ENCODE measurements at regions not wholly inside any gene's neighbourhood (a gene's known extent, or its start where the extent isn't known, plus 50 kb on each side); places are given as distances from the start of the nearest gene placed in this dataset.
"Not testable (repeated sequence)": the region's sequence is repeated elsewhere in the genome, so short reads cannot be mapped to it uniquely, and the experiment has no call there.

GRCh38 chr21:18673789-18674188 lies 270.2 kb upstream of the TMPRSS15 start:
- Histone ChIP-seq H3K36me3 (ENCODE audit: insufficient read depth) (no peaks in the 10 kb centered on the region), H3K4me1 (ENCODE audit: insufficient read depth) (no peaks in the 10 kb centered on the region), H3K27ac (ENCODE audit: low read depth) (no peak overlapping the region), H3K4me3 (ENCODE audit: low read depth, low read length) (no peak overlapping the region)
- no peak for DNase-seq (ENCODE audit: extremely low spot score)
- WGBS, result 73% methylated on average over 1 of the region's 1 CpG

- H3K4me1 ChIP-seq (ENCODE audit: insufficient read depth), result no peaks in the 10 kb centered on the region
- no peak for DNase-seq (ENCODE audit: extremely low spot score)
- no peak overlapping the region for H3K4me3 ChIP-seq (ENCODE audit: low read depth, low read length)
- no peak overlapping the region for H3K27ac ChIP-seq (ENCODE audit: low read depth)
- no peaks in the 10 kb centered on the region for H3K36me3 ChIP-seq (ENCODE audit: insufficient read depth)
Observed at GRCh38 chr21:18677632-18678031, 274.0 kb upstream of the TMPRSS15 start.

GRCh38 chr21:18705971-18706370 lies 302.4 kb upstream of the TMPRSS15 start:
- Histone ChIP-seq H3K4me3 (ENCODE audit: low read depth, low read length) (no peak overlapping the region), H3K36me3 (ENCODE audit: insufficient read depth) (no peaks in the 10 kb centered on the region), H3K4me1 (ENCODE audit: insufficient read depth) (no peaks in the 10 kb centered on the region), H3K27ac (ENCODE audit: low read depth) (no peak overlapping the region)
- WGBS, result 25% methylated on average over 3 of the region's 3 CpGs
- no peak for DNase-seq (ENCODE audit: extremely low spot score)

- WGBS, result 84% methylated on average over 1 of the region's 1 CpG
- no peak for DNase-seq (ENCODE audit: extremely low spot score)
- H3K4me1 ChIP-seq (ENCODE audit: insufficient read depth), result no peaks in the 10 kb centered on the region
- no peak overlapping the region for H3K27ac ChIP-seq (ENCODE audit: low read depth)
- H3K4me3 ChIP-seq (ENCODE audit: low read depth, low read length), result no peak overlapping the region
- H3K36me3 ChIP-seq (ENCODE audit: insufficient read depth), result no peaks in the 10 kb centered on the region
Observed at GRCh38 chr21:18711662-18712061, 308.1 kb upstream of the TMPRSS15 start.

- Histone ChIP-seq H3K4me3 (ENCODE audit: low read depth, low read length) (no peak overlapping the region), H3K4me1 (ENCODE audit: insufficient read depth) (no peaks in the 10 kb centered on the region), H3K27ac (ENCODE audit: low read depth) (no peak overlapping the region), H3K36me3 (ENCODE audit: insufficient read depth) (no peaks in the 10 kb centered on the region)
- no peak for DNase-seq (ENCODE audit: extremely low spot score)
- WGBS, result 50% methylated on average over 3 of the region's 3 CpGs
Observed at GRCh38 chr21:18715606-18716005, 312.0 kb upstream of the TMPRSS15 start.

GRCh38 chr21:18716578-18717138 lies 313.1 kb upstream of the TMPRSS15 start:
- 52% methylated on average over 5 of the region's 5 CpGs for WGBS
- H3K4me1 ChIP-seq (ENCODE audit: insufficient read depth), result no peaks in the 10 kb centered on the region
- H3K36me3 ChIP-seq (ENCODE audit: insufficient read depth), result no peaks in the 10 kb centered on the region
- H3K27ac ChIP-seq (ENCODE audit: low read depth), result no peak overlapping the region
- no peak overlapping the region for H3K4me3 ChIP-seq (ENCODE audit: low read depth, low read length)
- DNase-seq (ENCODE audit: extremely low spot score), result no peak

- Histone ChIP-seq H3K4me1 (ENCODE audit: insufficient read depth) (no peaks in the 10 kb centered on the region), H3K27ac (ENCODE audit: low read depth) (no peak overlapping the region), H3K4me3 (ENCODE audit: low read depth, low read length) (no peak overlapping the region), H3K36me3 (ENCODE audit: insufficient read depth) (no peaks in the 10 kb centered on the region)
- no peak for DNase-seq (ENCODE audit: extremely low spot score)
- WGBS, result 88% methylated on average over 1 of the region's 1 CpG
Observed at GRCh38 chr21:18722193-18722592, 318.6 kb upstream of the TMPRSS15 start.

- no peak for DNase-seq (ENCODE audit: extremely low spot score)
- Histone ChIP-seq H3K27ac (ENCODE audit: low read depth) (no peak overlapping the region), H3K4me1 (ENCODE audit: insufficient read depth) (no peaks in the 10 kb centered on the region), H3K4me3 (ENCODE audit: low read depth, low read length) (no peak overlapping the region), H3K36me3 (ENCODE audit: insufficient read depth) (no peaks in the 10 kb centered on the region)
- 78% methylated on average over 2 of the region's 2 CpGs for WGBS
Observed at GRCh38 chr21:18723171-18723570, 319.6 kb upstream of the TMPRSS15 start.

GRCh38 chr21:18725653-18726052 lies 322.1 kb upstream of the TMPRSS15 start:
- no peaks in the 10 kb centered on the region for H3K4me1 ChIP-seq (ENCODE audit: insufficient read depth)
- H3K36me3 ChIP-seq (ENCODE audit: insufficient read depth), result no peaks in the 10 kb centered on the region
- no peak for DNase-seq (ENCODE audit: extremely low spot score)
- 64% methylated on average over 3 of the region's 3 CpGs for WGBS
- no peak overlapping the region for H3K4me3 ChIP-seq (ENCODE audit: low read depth, low read length)
- no peak overlapping the region for H3K27ac ChIP-seq (ENCODE audit: low read depth)

GRCh38 chr21:18741954-18742353 lies 338.4 kb upstream of the TMPRSS15 start:
- WGBS, result 85% methylated on average over 5 of the region's 5 CpGs
- DNase-seq (ENCODE audit: extremely low spot score), result no peak

GRCh38 chr21:18743531-18743930 lies 339.9 kb upstream of the TMPRSS15 start:
- Histone ChIP-seq H3K36me3 (ENCODE audit: insufficient read depth) (no peaks in the 10 kb centered on the region), H3K4me3 (ENCODE audit: low read depth, low read length) (no peak overlapping the region), H3K4me1 (ENCODE audit: insufficient read depth) (no peaks in the 10 kb centered on the region), H3K27ac (ENCODE audit: low read depth) (no peak overlapping the region)
- DNase-seq (ENCODE audit: extremely low spot score), result no peak
- 56% methylated on average over 1 of the region's 1 CpG for WGBS

More at GRCh38 chr21:18741954-18742353, 338.4 kb upstream of the TMPRSS15 start:
- Histone ChIP-seq H3K36me3 (ENCODE audit: insufficient read depth) (no peaks in the 10 kb centered on the region), H3K4me1 (ENCODE audit: insufficient read depth) (no peaks in the 10 kb centered on the region), H3K27ac (ENCODE audit: low read depth) (no peak overlapping the region), H3K4me3 (ENCODE audit: low read depth, low read length) (no peak overlapping the region)

GRCh38 chr21:18744840-18745239 lies 341.3 kb upstream of the TMPRSS15 start:
- Histone ChIP-seq H3K4me3 (ENCODE audit: low read depth, low read length) (no peak overlapping the region), H3K27ac (ENCODE audit: low read depth) (no peak overlapping the region), H3K36me3 (ENCODE audit: insufficient read depth) (no peaks in the 10 kb centered on the region), H3K4me1 (ENCODE audit: insufficient read depth) (no peaks in the 10 kb centered on the region)
- DNase-seq (ENCODE audit: extremely low spot score), result no peak
- 25% methylated on average over 2 of the region's 2 CpGs for WGBS

- H3K4me3 ChIP-seq (ENCODE audit: low read depth, low read length); H3K27ac ChIP-seq (ENCODE audit: low read depth); H3K4me1 ChIP-seq (ENCODE audit: insufficient read depth); H3K36me3 ChIP-seq (ENCODE audit: insufficient read depth); DNase-seq (ENCODE audit: extremely low spot score): not testable (repeated sequence)
- WGBS, result 94% methylated on average over 15 of the region's 15 CpGs
Observed at GRCh38 chr21:18752894-18753293, 349.3 kb upstream of the TMPRSS15 start.

- WGBS, result 65% methylated on average over 4 of the region's 4 CpGs
- not testable (repeated sequence) for H3K4me3 ChIP-seq (ENCODE audit: low read depth, low read length); H3K36me3 ChIP-seq (ENCODE audit: insufficient read depth); H3K27ac ChIP-seq (ENCODE audit: low read depth); H3K4me1 ChIP-seq (ENCODE audit: insufficient read depth); DNase-seq (ENCODE audit: extremely low spot score)
Observed at GRCh38 chr21:18756272-18756671, 352.7 kb upstream of the TMPRSS15 start.

- 90% methylated on average over 7 of the region's 7 CpGs for WGBS
- Histone ChIP-seq H3K4me3 (ENCODE audit: low read depth, low read length) (no peak overlapping the region), H3K36me3 (ENCODE audit: insufficient read depth) (no peaks in the 10 kb centered on the region), H3K27ac (ENCODE audit: low read depth) (no peak overlapping the region), H3K4me1 (ENCODE audit: insufficient read depth) (no peaks in the 10 kb centered on the region)
- no peak for DNase-seq (ENCODE audit: extremely low spot score)
Observed at GRCh38 chr21:18759267-18759666, 355.7 kb upstream of the TMPRSS15 start.
